GM18507 (cell line): ENCODE measurements at regions not wholly inside any gene's neighbourhood (a gene's known extent, or its start where the extent isn't known, plus 50 kb on each side); places are given as distances from the start of the nearest gene placed in this dataset.
A peak's percentile ranks its signal among the peaks of the same experiment; 100 is the strongest.

Experiments used
- DNase-seq: peaks from one replicate; pipeline ENCODE4 v3.0.0; 2011; ENCODE audit warnings: low read depth; ENCODE audit not compliant: insufficient read length; ENCODE audit errors: extremely low spot score
- FAIRE-seq: peaks from 2 replicates; lab custom pipeline; 2011; peaks lifted over from hg19 to GRCh38; lab: Jason Lieb, UNC

DNA sequence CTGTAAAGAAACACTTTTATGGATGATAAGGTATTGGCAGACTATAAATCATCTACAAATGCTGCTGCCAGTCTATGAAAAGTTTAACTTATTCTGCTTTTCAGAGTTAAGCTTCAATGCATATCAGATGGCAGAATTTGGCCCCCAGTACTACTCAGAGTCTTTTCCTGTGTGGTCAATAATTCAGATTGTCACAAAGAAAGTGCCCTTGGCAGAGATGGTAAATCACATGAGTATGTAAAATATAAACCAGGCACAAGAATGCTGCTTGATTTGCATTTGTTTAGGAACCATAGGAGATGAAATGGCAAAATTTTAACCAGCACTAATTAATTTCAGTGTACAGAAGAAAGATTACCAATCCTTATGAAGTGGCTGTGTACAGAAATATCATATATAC lies 818.3 kb upstream of the POT1 start:
- no peak for DNase-seq
- FAIRE-seq: no peak

DNA sequence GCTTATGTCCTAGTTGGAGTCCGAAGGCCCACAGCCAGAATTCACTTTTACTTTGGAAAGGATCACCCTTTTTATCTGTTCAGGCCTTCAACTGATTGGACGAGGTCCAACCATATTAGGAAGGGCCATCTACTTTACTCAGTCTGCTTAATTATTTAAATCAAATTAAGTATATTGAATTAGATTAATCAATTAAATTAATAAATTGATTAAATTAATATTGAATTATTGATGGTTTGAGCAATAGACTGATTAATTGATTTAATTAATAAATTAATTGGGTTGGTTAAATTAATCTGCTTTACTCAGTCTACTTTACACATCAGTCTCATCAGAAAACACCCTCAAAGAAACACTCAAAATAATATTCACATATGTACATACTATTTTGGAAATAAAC lies 816.9 kb upstream of the POT1 start:
- DNase-seq: no peak
- FAIRE-seq: no peak

DNA sequence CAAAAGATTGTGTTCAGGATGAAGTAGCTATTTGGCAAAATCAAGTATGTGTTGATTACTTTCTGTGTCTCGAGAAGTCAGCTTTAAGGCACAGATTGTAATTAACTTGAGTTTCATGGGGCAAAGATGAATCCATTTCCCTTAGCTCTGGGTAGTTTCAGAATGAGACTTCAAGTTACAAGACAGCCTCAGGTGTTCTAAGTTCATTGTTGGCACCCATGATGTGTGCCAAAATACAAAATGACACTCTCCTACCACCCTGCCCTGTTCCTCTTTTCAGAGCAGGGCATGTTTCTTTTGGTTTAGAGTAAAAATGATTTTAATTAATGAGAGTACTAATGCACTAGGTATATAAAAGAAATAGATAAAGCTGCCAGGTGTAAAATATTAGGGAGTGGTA lies 797.6 kb upstream of the POT1 start:
- no peak for FAIRE-seq
- no peak for DNase-seq

DNA sequence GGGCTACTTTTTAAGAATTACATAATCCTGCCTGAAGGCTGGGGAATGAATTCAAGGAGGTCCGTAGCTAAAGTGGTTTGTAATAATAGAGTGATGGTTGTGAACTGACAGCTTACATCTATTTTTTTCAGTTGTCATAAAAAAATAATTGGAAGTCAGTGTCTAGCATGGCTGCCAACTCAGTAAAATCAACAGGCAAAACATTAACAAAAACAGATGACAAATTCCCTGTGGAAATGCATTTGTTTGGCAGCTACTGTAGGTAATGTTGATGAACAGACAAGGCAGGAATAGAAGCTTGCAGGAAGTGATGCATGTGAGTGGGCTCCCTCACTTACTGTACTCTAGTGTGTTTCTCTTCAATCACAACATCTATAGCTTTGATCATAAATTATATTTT lies 766.0 kb upstream of the POT1 start:
- DNase-seq: no peak
- no peak for FAIRE-seq

DNA sequence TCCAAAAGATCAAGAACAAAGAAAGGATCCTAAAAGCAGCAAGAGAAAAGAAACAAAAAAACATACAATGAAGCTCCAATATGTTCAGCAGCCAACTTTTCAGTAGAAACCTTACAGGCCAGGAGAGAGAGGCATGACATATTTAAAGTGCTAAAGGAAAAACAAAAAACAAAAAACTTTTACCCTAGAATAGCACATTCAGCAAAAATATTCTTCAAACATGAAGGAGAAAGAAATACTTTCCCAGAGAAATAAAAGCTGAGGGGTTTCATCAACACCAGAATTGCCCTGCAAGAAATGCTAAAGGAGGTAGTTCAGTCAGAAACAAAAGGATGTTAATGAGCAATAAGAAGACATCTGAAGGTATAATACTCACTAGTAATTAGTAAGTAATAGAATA lies 753.5 kb upstream of the POT1 start:
- FAIRE-seq (no peak), DNase-seq (no peak)

DNA sequence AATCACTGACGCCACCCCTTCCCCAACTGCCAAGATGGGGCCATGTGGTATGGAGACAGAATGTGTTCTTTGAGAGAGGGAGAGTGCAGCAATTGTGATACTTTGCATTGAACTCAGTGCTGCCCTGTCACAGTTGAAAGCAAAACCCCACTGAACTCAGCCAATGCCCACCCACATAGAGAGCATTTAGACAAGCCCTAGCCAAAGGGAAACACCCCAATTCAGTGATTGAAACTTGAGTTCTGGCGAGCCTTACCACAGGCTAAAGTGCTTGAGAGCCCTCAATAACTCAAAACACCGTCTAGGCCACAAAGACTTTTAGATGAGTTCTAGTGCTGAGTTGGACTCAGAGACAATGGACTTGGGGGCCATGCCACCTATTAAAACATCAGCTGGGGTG lies 751.9 kb upstream of the POT1 start:
- no peak for FAIRE-seq
- DNase-seq: no peak

DNA sequence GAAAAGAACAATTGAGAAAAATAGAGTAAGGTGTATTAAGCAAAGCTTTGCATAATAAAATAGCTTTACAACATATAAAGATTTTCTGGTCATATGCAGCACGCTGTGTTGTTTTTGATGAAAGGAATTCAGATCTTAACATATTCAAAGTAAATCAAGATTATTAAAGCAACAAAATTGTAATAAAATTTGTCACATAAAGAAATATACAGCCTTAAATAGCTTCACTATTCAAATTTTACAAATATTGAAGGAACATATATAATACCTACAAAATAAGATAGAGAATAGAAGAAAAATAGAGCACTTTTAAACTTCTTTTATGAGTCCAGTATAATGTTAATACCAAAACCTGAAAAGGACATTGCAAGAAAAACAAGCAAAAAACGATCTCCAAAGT lies 749.1 kb upstream of the POT1 start:
- DNase-seq: no peak
- FAIRE-seq: no peak

DNA sequence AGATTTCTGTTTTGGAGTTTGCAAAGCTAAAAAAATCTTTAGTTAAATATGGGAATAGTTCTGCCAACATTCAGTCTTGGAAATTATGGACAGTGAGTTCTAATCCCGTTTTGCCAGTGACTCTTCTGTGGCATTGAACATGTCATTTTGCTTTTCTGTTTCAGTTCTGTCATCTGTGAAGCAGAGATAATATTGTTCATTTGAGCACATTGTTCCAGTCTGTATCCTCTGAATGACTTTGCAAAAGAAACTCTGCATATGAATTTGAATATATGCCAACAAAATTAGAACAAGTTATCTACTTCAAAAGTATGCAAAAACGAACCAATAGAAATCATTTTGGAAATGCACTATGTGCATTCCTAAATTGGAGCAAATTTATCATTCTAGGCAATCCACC lies 746.0 kb upstream of the POT1 start:
- no peak for FAIRE-seq
- no peak for DNase-seq

DNA sequence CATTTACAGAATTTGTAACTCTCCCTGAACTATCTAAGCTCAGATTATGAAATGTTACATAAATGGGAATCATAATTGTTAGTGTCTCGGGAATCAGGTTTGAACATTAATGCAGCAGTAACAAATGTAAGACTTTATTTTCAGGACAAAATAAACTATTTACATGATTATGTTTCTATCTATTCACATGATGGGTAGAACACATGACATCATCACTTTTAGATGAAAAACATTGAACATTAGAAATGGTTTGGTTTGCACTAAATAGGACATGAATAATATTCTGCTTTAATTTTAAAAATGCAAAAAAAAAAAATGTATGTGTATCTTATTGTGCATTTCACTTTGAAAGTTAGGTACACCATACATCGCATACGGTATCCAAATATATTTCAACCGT lies 745.5 kb upstream of the POT1 start:
- DNase-seq (no peak), FAIRE-seq (no peak)

DNA sequence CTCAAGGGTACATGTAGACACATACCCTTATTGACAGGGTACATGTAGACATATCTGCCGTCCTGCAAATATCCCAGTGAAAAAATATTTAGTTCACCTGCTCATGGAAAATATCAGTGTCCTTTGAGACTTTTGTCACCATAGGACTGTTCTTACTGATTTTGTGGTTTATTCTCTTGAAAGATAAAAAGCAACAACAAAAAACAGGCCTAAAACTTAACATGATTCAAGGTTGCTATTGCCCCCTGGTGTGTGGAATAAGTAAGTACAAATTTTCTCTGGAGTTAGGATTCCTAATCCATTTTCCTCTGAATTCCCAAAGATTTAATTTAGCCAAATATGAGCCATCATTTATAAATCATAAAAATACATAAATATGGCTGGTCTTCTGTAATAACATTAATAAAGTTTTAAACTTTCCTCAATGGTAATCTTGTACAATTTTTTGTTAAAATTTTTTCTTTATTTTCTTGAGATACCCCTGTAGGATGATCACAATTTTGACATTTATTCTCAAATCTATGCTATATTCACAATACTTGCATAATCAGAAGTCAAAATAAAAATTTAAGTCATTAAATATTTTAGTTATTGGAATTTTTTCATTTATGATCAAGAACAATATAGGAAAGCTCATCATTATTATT lies 741.4 kb upstream of the POT1 start:
- FAIRE-seq (peak; percentile 67), DNase-seq (no peak)

DNA sequence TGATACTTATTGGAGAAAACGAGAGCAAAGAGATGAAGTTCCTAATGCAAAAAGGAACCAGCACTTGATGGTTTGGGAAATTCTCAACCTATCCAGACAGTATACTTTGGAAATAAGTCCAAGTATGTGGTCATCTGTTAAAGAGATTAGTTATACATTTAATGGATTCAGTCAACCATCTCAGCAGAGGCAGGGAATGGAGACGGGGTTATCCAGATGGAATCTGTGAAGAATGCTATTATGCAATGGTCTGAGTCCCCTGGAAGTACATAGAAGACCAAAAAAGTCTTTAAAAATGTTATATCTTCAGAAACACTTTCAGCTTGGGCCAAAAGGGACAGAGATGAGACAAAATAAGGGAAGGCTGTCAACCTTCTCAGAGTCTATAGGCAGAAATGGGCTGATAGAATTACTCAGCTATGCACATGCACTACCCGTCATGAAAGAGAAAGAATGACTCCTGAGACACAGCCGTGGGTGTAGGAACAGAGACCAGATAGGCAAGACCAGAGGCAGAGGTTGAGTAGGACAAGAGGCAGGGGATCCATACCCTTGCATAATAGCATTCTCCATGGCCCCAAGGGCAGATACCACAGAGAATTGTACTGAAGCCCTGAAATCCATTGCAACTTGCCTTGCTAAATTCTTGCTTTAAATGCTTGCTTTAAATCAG lies 738.8 kb upstream of the POT1 start:
- DNase-seq (no peak), FAIRE-seq (no peak)

DNA sequence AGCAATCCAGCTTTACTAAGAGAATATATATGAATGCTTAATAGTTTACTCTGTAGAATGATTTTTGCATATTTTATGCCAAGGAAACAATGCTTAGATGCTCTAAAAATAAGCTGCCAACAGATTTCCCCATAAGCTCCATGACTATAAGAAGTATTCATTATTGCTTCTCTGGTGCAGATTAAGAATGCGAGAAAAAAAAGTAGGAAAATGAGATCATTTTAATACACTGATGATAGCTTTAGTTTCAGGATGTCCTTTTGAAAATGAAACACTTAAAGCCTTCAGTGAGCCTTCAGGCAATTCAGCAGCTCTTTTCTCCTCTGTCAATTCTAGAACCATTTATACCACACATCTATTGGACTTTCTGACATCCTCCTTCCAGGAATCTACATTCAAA lies 735.0 kb upstream of the POT1 start:
- DNase-seq (no peak), FAIRE-seq (no peak)

DNA sequence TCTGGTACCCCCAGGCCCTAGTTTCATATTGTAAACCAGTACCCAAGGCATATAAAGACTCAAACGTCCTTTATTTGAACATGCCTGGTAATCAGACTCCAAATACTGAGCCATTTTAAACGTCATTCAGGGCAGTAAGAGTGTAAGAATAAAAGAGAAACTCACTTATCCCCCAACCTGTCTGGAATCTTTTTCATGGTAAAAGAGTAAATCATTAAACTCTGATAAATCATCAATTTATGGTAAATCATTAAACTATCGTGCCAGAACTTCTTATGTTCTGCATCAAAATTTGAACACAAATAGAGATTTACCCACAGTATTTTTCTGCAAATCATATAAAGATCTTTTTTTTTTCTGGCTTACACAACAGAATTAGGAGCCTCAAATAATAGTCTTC lies 734.3 kb upstream of the POT1 start:
- DNase-seq: no peak
- FAIRE-seq: no peak

DNA sequence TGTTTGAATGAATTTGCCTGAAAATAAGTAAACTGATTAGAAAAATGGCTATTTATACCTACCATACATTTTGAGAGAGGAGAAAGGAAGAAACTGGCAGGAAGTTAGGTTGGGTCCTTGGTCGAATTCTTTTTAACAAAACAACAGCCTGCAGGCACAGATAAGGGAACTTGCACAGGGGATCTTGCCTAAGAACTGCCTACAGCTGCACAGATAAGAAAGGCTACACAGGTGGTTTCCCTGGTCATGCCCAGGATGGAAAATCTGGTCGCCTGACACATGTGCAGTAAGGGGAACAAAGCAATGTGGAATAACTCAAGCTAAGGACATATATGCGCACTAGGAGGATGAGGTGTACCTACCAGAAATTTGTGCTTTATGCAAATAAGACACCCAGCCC lies 732.1 kb upstream of the POT1 start:
- no peak for DNase-seq
- FAIRE-seq: no peak

DNA sequence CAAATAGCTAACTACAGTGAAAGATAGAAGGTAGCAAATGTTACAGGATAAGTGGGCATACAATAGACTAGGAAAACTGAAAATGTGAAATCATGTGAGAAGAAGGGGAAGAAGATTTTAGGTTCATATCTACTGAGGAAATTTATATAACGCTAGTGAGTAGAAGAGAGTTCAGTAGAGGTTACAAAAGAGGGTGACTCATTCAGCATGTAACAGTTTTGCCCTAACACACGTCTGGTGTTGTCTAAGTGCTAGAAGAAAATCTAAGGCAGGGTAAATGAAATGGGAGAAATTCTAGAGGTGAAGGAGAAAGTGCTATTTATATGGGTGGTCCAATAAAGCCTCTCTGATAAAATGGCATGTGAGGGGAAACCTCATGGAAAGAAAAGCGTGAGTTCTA lies 731.4 kb upstream of the POT1 start:
- DNase-seq (no peak), FAIRE-seq (no peak)

DNA sequence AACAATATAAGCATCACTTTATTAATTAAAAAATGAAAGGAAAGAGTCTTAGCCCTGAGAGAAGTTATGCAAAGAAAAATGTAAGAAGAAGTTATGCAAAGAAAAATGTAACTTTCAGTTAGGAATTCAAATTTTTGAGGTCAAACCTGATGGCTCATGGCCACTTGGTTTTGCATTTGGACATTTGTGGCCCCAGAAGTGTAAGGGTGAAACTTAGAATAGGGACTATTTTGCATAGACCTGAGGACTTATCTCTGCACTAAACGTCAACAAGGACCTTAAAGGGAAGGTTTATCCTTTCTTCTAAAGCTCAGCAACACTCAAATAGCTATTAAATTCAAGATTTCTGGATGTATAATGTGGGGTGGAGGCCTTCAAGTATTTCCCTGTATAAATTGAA lies 724.5 kb upstream of the POT1 start:
- FAIRE-seq (no peak), DNase-seq (no peak)

DNA sequence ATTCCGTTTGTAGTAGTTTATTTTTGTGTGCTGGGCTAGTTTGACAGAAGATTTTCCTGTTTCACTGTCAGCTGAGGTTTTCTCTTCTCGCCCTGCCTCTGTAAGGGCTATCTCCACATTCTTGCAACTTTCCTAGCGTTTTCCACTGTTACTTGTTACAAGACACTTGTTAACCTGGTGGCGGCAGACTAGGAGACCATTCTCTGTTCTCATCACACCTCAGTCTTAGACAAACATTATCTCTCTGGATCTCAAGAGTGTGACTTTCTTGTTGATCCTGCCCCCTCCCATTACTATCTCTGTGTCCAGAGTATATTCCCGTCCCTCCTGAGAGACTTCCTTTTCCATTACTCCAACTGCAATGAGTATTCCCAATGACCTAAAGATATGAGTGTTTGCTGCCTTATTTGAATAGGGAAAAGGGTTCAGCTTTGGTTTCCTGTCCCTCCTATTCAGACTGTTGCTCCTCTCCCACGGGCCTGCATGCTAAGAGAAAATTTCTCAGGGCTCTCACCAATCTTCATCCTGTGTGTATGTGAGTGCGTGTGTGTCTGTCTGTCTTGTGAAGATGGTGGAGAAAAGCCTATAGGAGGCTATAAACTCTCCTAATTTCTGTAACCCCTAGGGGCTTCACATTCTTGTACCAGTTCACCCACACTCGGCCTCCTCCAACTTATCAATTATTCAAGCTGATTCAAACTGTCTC lies 722.4 kb upstream of the POT1 start:
- DNase-seq (no peak), FAIRE-seq (no peak)

DNA sequence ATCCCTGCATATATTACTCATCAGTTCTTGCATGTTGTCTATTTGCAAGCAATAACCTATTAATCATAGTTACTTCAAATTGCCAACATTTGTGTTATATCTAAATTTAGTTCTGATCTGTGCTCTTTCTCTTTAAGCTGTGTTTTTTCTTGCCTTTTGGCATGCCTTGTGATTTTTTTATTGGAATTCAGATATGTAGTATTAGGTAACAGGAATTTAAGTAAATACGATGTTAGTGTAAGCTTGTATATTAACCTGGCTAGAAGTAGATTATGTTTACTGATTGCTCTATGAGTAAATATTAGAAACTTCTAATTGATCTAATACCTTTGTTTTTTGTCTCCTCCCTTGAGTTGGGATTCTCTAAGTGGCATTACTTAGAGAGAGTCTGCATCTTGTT lies 718.9 kb upstream of the POT1 start:
- DNase-seq: no peak
- FAIRE-seq: no peak

DNA sequence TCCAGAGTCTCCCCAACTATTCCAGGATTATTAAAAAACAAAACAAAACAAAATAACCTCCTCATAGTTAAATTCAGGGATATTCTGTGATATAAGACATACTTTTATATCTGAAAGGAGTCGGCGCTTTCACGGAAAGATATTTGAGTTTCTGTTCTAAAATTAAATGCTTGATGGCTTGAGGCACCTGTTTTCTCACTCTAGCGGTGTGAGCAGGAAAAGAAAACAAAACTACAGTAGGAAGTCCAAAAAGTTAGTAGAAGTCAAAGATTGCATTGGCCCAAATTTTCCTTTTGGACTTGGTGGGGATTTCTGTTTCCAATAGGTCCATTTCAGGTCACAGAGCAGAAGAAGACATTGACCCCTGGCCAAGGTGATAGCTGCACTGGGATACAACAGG lies 716.1 kb upstream of the POT1 start:
- DNase-seq (no peak), FAIRE-seq (no peak)

DNA sequence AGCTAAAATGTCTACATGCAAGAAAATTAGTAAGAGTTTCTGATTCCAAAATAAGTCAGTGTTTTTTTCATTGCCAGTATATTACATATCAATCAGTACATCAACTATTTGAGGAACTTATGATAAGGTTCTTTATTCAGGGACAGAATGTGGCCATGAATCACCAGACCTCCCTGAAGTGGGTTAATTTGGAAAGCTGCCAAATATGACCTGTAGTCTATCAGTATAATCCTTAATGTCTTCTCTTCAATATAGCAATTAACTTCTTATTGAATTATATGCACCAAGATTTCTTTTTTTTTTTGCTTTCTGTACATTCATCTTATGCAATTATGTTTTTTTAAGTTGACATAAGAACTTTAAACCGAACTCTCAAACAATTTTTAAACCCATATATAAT lies 714.5 kb upstream of the POT1 start:
- no peak for DNase-seq
- FAIRE-seq: no peak

DNA sequence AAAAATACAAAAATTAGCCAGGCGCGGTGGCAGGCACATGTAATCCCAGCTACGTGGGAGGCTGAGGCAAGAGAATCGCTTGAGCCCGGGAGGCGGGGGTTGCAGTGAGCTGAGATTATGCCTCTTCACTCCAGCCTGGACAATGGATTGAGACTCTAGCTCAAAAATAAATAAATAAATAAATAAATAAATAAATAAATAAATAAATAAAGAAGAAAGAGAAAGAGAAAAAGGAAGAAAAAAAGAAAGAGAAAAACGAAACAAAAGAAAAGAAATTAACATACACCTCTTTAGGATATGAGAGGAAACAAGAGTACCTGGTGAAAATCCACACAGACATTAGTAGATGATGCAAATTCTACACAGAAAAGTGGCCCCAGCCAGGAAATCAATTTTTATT lies 713.7 kb upstream of the POT1 start:
- FAIRE-seq (no peak), DNase-seq (no peak)
